Tibial artery (tissue), 4 donors: ENCODE measurements at regions not wholly inside any gene's neighbourhood (a gene's known extent, or its start where the extent isn't known, plus 50 kb on each side); places are given as distances from the start of the nearest gene placed in this dataset.

Experiments
- DNase-seq, 2 donors: peaks; one replicate each; pipeline ENCODE4 v3.0.0-alpha.2; 2019
- H3K27ac ChIP-seq, 2 donors: fragments of 200-600 bp; sonication (generic) in 1 of 2; 1 replicate in 1 of 2; 2 replicates in 1 of 2; pipeline ENCODE4 v1.5.1; 2018 to 2019; ENCODE audit warnings: mild to moderate bottlenecking in 1 of 2
- H3K27me3 ChIP-seq, 2 donors: fragments of 200-600 bp; sonication (generic) in 1 of 2; one replicate each; pipeline versions ENCODE4 v1.5.1 to v1.6.0; 2016 to 2019
- H3K36me3 ChIP-seq, 3 donors: fragments of 200-600 bp; sonication (generic) in 2 of 3; one replicate each; pipeline ENCODE4 v1.5.1; 2016 to 2019; ENCODE audit warnings: mild to moderate bottlenecking in 2 of 3
- H3K4me1 ChIP-seq, 4 donors: fragments of 200-600 bp; sonication (generic) in 2 of 4; 1 replicate in 3 of 4; 2 replicates in 1 of 4; pipeline ENCODE4 v1.5.1; 2016 to 2019
- H3K4me3 ChIP-seq, 2 donors: fragments of 200-600 bp; sonication (generic) in 1 of 2; 1 replicate in 1 of 2; 2 replicates in 1 of 2; pipeline ENCODE4 v1.5.1; 2018 to 2019; ENCODE audit warnings: mild to moderate bottlenecking in 2 of 2
- H3K9me3 ChIP-seq, 3 donors: fragments of 200-600 bp; sonication (generic) in 1 of 3; one replicate each; pipeline ENCODE4 v1.5.1; 2016 to 2019
- CTCF ChIP-seq, 2 experiments: fragments of 200-600 bp in 1 of 2; fragments of 450-650 bp in 1 of 2; IDR thresholded peaks; one replicate each; pipeline ENCODE4 v1.5.1; 2017 to 2019; ENCODE audit warnings: antibody characterized with exemption in 2 of 2, mild to moderate bottlenecking in 1 of 2, moderate library complexity in 1 of 2
- intact Hi-C: fragments of 100-400 bp; cut with DNase I; formaldehyde crosslinking; loops from one replicate; pipeline ENCODE4 v1.15.0; 2023; ENCODE audit warnings: low total_unique reads

GRCh38 chr16:85321509-85322271, 209.4 kb upstream of the CIBAR2 start:
- H3K27ac ChIP-seq = peak overlapping the region; percentile 83 to 89
- intact Hi-C loops = loop anchor here (5.0 kb wide), 1 partner anchor 291 kb away; the partner anchor contains the start of gene GSE1
- peak overlapping the region in 1 of 2 donors; percentile 17 for H3K4me3 ChIP-seq
- H3K4me1 ChIP-seq = peaks cover 13 to 44% (median 39%) of the 10 kb centered on the region in 4 donors
- H3K9me3 ChIP-seq = no peaks in the 10 kb centered on the region
- DNase-seq = peak; percentile 98 to 100
- H3K36me3 ChIP-seq = no peaks in the 10 kb centered on the region
- TF ChIP-seq CTCF (IDR thresholded peaks at IDR 0.05) = peak in 1 of 2 experiments; percentile 14
- peaks cover 0 to under 1% of the 10 kb centered on the region in 2 donors for H3K27me3 ChIP-seq

- Histone ChIP-seq H3K36me3 (no peaks in the 10 kb centered on the region), H3K27ac (peak overlapping the region; percentile 83 to 89), H3K4me3 (no peak overlapping the region), H3K9me3 (no peaks in the 10 kb centered on the region), H3K4me1 (peaks cover 13 to 47% (median 41%) of the 10 kb centered on the region in 4 donors), H3K27me3 (peaks cover 0 to 11% of the 10 kb centered on the region in 2 donors)
- no peak for DNase-seq
- intact Hi-C loops = loop anchor here (5.0 kb wide), 1 partner anchor 289 kb away; the partner anchor contains the start of gene GSE1
- no peak for TF ChIP-seq CTCF (IDR thresholded peaks at IDR 0.05)
Observed at GRCh38 chr16:85323230-85323960, 211.1 kb upstream of the CIBAR2 start.

- H3K36me3 ChIP-seq = no peaks in the 10 kb centered on the region
- H3K9me3 ChIP-seq = no peaks in the 10 kb centered on the region
- no peak overlapping the region for H3K4me3 ChIP-seq
- DNase-seq = no peak
- TF ChIP-seq CTCF (IDR thresholded peaks at IDR 0.05) = no peak
- intact Hi-C loops = loop anchor here (5.0 kb wide), 1 partner anchor 288 kb away; the partner anchor contains the start of gene GSE1
- H3K4me1 ChIP-seq = peaks cover 13 to 52% (median 46%) of the 10 kb centered on the region in 4 donors
- H3K27me3 ChIP-seq = peaks cover 0 to 16% of the 10 kb centered on the region in 2 donors
- peak overlapping the region; percentile 83 to 89 for H3K27ac ChIP-seq
Observed at GRCh38 chr16:85323961-85324253, 211.6 kb upstream of the CIBAR2 start.

GRCh38 chr16:85324488-85324887, 212.2 kb upstream of the CIBAR2 start:
- Histone ChIP-seq H3K36me3 (no peaks in the 10 kb centered on the region), H3K27ac (no peak overlapping the region), H3K4me3 (no peak overlapping the region), H3K9me3 (no peaks in the 10 kb centered on the region), H3K4me1 (peaks cover 13 to 58% (median 52%) of the 10 kb centered on the region in 4 donors), H3K27me3 (peaks cover 0 to 20% of the 10 kb centered on the region in 2 donors)
- intact Hi-C loops = loop anchor here (5.0 kb wide), 1 partner anchor 288 kb away; the partner anchor contains the start of gene GSE1
- DNase-seq = no peak
- TF ChIP-seq CTCF (IDR thresholded peaks at IDR 0.05) = no peak

GRCh38 chr16:85326113-85326793, 214.0 kb upstream of the CIBAR2 start:
- intact Hi-C loops = no loop called here
- H3K27me3 ChIP-seq = peaks cover 0 to 24% of the 10 kb centered on the region in 2 donors

More at GRCh38 chr16:85326113-85326793, 214.0 kb upstream of the CIBAR2 start:
- no peak overlapping the region for H3K27ac ChIP-seq
- no peaks in the 10 kb centered on the region for H3K9me3 ChIP-seq
- DNase-seq = no peak
- peaks cover 13 to 58% (median 50%) of the 10 kb centered on the region in 4 donors for H3K4me1 ChIP-seq
- H3K4me3 ChIP-seq = no peak overlapping the region
- TF ChIP-seq CTCF (IDR thresholded peaks at IDR 0.05) = no peak
- H3K36me3 ChIP-seq = no peaks in the 10 kb centered on the region
